ENCODE measurements at regions not wholly inside any gene's neighbourhood (a gene's known extent, or its start where the extent isn't known, plus 50 kb on each side); places are given as distances from the start of the nearest gene placed in this dataset.

- Histone ChIP-seq H3K9me3 (no peaks in the 10 kb centered on the region), H3K27me3 (no peaks in the 10 kb centered on the region), H3K36me3 (no peaks in the 10 kb centered on the region), H3K27ac (no peak overlapping the region), H3K4me1 (peaks cover 0 to 3% (median 0%) of the 10 kb centered on the region in 4 donors), H3K4me3 (no peak overlapping the region)
- intact Hi-C loops (cut with DNase I; ENCODE audit: low total_unique reads) = no loop called here
- DNase-seq = no peak
- TF ChIP-seq POLR2AphosphoS5 (IDR thresholded peaks at IDR 0.05) (no peak), EP300 (IDR thresholded peaks at IDR 0.05; ENCODE audit: low read depth) (no peak), CTCF (IDR thresholded peaks at IDR 0.05) (no peak), POLR2A (IDR thresholded peaks at IDR 0.05) (no peak)
- in situ Hi-C loops (cut with MboI; ENCODE audit: low pct_ligation_motif_present in 1 of 4, low pct_unique_long_range_greater_than_20kb in 1 of 4, low sequenced_read_pairs in 3 of 4) = no loop called here
- WGBS, 2 donors (ENCODE audit: low coverage in 1 of 2) = 80 to 91% methylated on average over 1 to 8 of the region's 8 CpGs
Observed at GRCh38 chr9:85433046-85433445, 308.7 kb downstream of the AGTPBP1 start.

GRCh38 chr9:85432599-85432998, 309.2 kb downstream of the AGTPBP1 start:
- Histone ChIP-seq H3K4me1 (peaks cover 0 to 3% (median 0%) of the 10 kb centered on the region in 4 donors), H3K27ac (no peak overlapping the region), H3K27me3 (no peaks in the 10 kb centered on the region), H3K36me3 (no peaks in the 10 kb centered on the region), H3K4me3 (no peak overlapping the region), H3K9me3 (no peaks in the 10 kb centered on the region)
- no peak for TF ChIP-seq EP300 (IDR thresholded peaks at IDR 0.05; ENCODE audit: low read depth)
- no peak for TF ChIP-seq CTCF (IDR thresholded peaks at IDR 0.05)
- TF ChIP-seq POLR2A (IDR thresholded peaks at IDR 0.05) = no peak
- TF ChIP-seq POLR2AphosphoS5 (IDR thresholded peaks at IDR 0.05) = no peak
- DNase-seq = no peak
- in situ Hi-C loops (cut with MboI; ENCODE audit: low pct_ligation_motif_present in 1 of 4, low pct_unique_long_range_greater_than_20kb in 1 of 4, low sequenced_read_pairs in 3 of 4) = no loop called here
- WGBS, 2 donors (ENCODE audit: low coverage in 1 of 2) = 67 to 83% methylated on average over 1 to 3 of the region's 3 CpGs
- intact Hi-C loops (cut with DNase I; ENCODE audit: low total_unique reads) = no loop called here

- in situ Hi-C loops (cut with MboI; ENCODE audit: low pct_ligation_motif_present in 1 of 4, low pct_unique_long_range_greater_than_20kb in 1 of 4, low sequenced_read_pairs in 3 of 4) = no loop called here
- Histone ChIP-seq H3K27ac (no peak overlapping the region), H3K9me3 (no peaks in the 10 kb centered on the region), H3K27me3 (no peaks in the 10 kb centered on the region), H3K36me3 (no peaks in the 10 kb centered on the region), H3K4me3 (no peak overlapping the region), H3K4me1 (peaks cover 0 to 3% (median 0%) of the 10 kb centered on the region in 4 donors)
- intact Hi-C loops (cut with DNase I; ENCODE audit: low total_unique reads) = no loop called here
- WGBS, 2 donors (ENCODE audit: low coverage in 1 of 2) = 33 to 36% methylated on average over 1 to 3 of the region's 3 CpGs
- TF ChIP-seq EP300 (IDR thresholded peaks at IDR 0.05; ENCODE audit: low read depth) = no peak
- DNase-seq = no peak
Observed at GRCh38 chr9:85431339-85432102, 310.2 kb downstream of the AGTPBP1 start.

- H3K27me3 ChIP-seq = peaks cover 3% of the 10 kb centered on the region
- H3K4me1 ChIP-seq = peaks cover 0 to 3% (median 0%) of the 10 kb centered on the region in 4 donors
- intact Hi-C loops (cut with DNase I; ENCODE audit: low total_unique reads) (no loop called here), in situ Hi-C loops (cut with MboI; ENCODE audit: low pct_ligation_motif_present in 1 of 4, low pct_unique_long_range_greater_than_20kb in 1 of 4, low sequenced_read_pairs in 3 of 4) (no loop called here)
- DNase-seq = no peak
- no peaks in the 10 kb centered on the region for H3K9me3 ChIP-seq
- H3K36me3 ChIP-seq = no peaks in the 10 kb centered on the region
- no peak overlapping the region for H3K27ac ChIP-seq
- TF ChIP-seq CTCF (IDR thresholded peaks at IDR 0.05) = no peak
- TF ChIP-seq EP300 (IDR thresholded peaks at IDR 0.05; ENCODE audit: low read depth) = no peak
- no peak for TF ChIP-seq POLR2AphosphoS5 (IDR thresholded peaks at IDR 0.05)
- no peak for TF ChIP-seq POLR2A (IDR thresholded peaks at IDR 0.05)
- H3K4me3 ChIP-seq = no peak overlapping the region
- 64% methylated on average over 18 of the region's 18 CpGs; no CpG with 5 or more reads in 1 of the 2 donors for WGBS, 2 donors (ENCODE audit: low coverage in 1 of 2)
Observed at GRCh38 chr9:85430659-85431338, 311.0 kb downstream of the AGTPBP1 start.

Data from transverse colon (tissue), 4 donors.